HepG2 (cell line): ENCODE measurements at regions not wholly inside any gene's neighbourhood (a gene's known extent, or its start where the extent isn't known, plus 50 kb on each side); places are given as distances from the start of the nearest gene placed in this dataset.

ENCODE experiments used
- ATAC-seq: fragments of 200-7000 bp; cut with Tn5 transposase; 3 replicates; pipeline ENCODE4 v1.9.1; 2020; ENCODE audit warnings: mild to moderate bottlenecking, moderate library complexity
- BruUV-seq: library from RNA; stranded (reverse); fragments of 400-500 nt; replicated peaks from 2 replicates; lab custom pipeline; 2021; lab: Mats Ljungman, UMichigan
- CTCF ChIA-PET: fragments of 300-600 bp; formaldehyde crosslinking; extraction: SDS; loops from one replicate; lab custom pipeline; 2021; ENCODE audit warnings: low total read pairs, inconsistent platforms, low intra/inter-chr PET ratio; lab: Yijun Ruan, JAX
- POLR2A ChIA-PET: fragments of 350-600 bp; sonication (Branson Sonifier 250); formaldehyde crosslinking; loops from one replicate; lab custom pipeline; 2020; ENCODE audit warnings: antibody characterized with exemption, inconsistent platforms; lab: Yijun Ruan, JAX
- DNase-seq: peaks from one replicate; pipeline ENCODE4 v3.0.0-alpha.2; 2015; ENCODE audit warnings: low spot score
- FAIRE-seq: peaks from 3 replicates; lab custom pipeline; 2011; peaks lifted over from hg19 to GRCh38; lab: Jason Lieb, UNC
- H2AFZ ChIP-seq: one replicate; pipeline ENCODE4 v1.6.1; 2011; ENCODE audit warnings: low read length, inconsistent platforms
- H3K27ac ChIP-seq: fragments of 300-600 bp; 3 replicates; pipeline ENCODE4 v1.8.0; 2011; ENCODE audit warnings: mixed run types, mild to moderate bottlenecking, mixed read lengths, low read length, inconsistent platforms; ENCODE audit not compliant: insufficient read depth; ENCODE audit errors: extremely low read length
- H3K27me3 ChIP-seq, 2 experiments: fragments of 200-600 bp in 1 of 2; 2 replicates in 1 of 2; 3 replicates in 1 of 2; pipeline versions ENCODE4 v1.6.0 to v1.8.0; 2011; ENCODE audit warnings: low read length in 2 of 2, mild to moderate bottlenecking in 2 of 2, moderate library complexity in 2 of 2, inconsistent platforms in 1 of 2; ENCODE audit not compliant: insufficient read depth in 2 of 2, control insufficient read depth in 1 of 2
- H3K36me3 ChIP-seq, 2 experiments: fragments of 200-600 bp in 1 of 2; replicated peaks in 1 of 2; 2 replicates in 1 of 2; 3 replicates in 1 of 2; pipeline versions ENCODE4 v1.5.1 to v1.8.0; 2011; ENCODE audit warnings: low read length in 2 of 2, inconsistent platforms in 1 of 2; ENCODE audit not compliant: insufficient read depth in 2 of 2, control insufficient read depth in 1 of 2
- H3K4me1 ChIP-seq: 2 replicates; pipeline ENCODE4 v1.5.1; 2012; ENCODE audit warnings: low read length, inconsistent platforms; ENCODE audit not compliant: insufficient read depth
- H3K4me2 ChIP-seq: 2 replicates; pipeline ENCODE4 v1.6.0; 2011; ENCODE audit warnings: low read depth, low read length, inconsistent platforms
- H3K4me3 ChIP-seq, 3 experiments: fragments of 200-600 bp in 1 of 3; sonication (generic), shearing (Covaris generic) in 1 of 3; replicated peaks in 1 of 3; 2 replicates each; pipeline ENCODE4 v1.5.1; 2011 to 2016; ENCODE audit warnings: low read length in 3 of 3, inconsistent platforms in 2 of 3, low read depth in 2 of 3, mild to moderate bottlenecking in 2 of 3, control low read depth in 1 of 3, mixed read lengths in 1 of 3; ENCODE audit not compliant: insufficient read depth in 1 of 3
- H3K79me2 ChIP-seq: one replicate; pipeline ENCODE4 v1.6.1; 2011; ENCODE audit warnings: low read length, inconsistent platforms; ENCODE audit not compliant: insufficient read depth
- H3K9ac ChIP-seq: 2 replicates; pipeline ENCODE4 v1.6.0; 2011; ENCODE audit warnings: mild to moderate bottlenecking, low read depth, low read length, inconsistent platforms; ENCODE audit not compliant: insufficient read depth
- H3K9me3 ChIP-seq: 2 replicates; pipeline ENCODE4 v1.5.1; 2012; ENCODE audit warnings: mild to moderate bottlenecking, low read length
- H4K20me1 ChIP-seq: 2 replicates; pipeline ENCODE4 v1.6.0; 2011; ENCODE audit warnings: inconsistent platforms, mild to moderate bottlenecking, low read length, moderate library complexity; ENCODE audit not compliant: insufficient read depth
- MED8 ChIP-seq: sonication (generic); formaldehyde crosslinking; IDR thresholded peaks from 2 replicates; pipeline ENCODE4 v1.8.1; 2023; ENCODE audit warnings: mild to moderate bottlenecking, missing genetic modification reagents; ENCODE audit not compliant: insufficient replicate concordance
- SMYD3 ChIP-seq: sonication (generic); formaldehyde crosslinking; IDR thresholded peaks from 2 replicates; pipeline ENCODE4 v1.8.1; 2023; ENCODE audit warnings: mild to moderate bottlenecking, missing genetic modification reagents
- ZNF614 ChIP-seq: IDR thresholded peaks from 2 replicates; pipeline ENCODE4 v1.6.1; 2018; ENCODE audit warnings: missing biosample characterization, missing genetic modification reagents, inconsistent platforms, borderline replicate concordance
- ZXDC ChIP-seq: sonication (generic); formaldehyde crosslinking; IDR thresholded peaks from 2 replicates; pipeline ENCODE4 v1.5.0; 2020; ENCODE audit warnings: mild to moderate bottlenecking, missing genetic modification reagents
- WGBS: methylation state at CpG from one replicate; pipeline ENCODE4 v1.1.6; 2017; ENCODE audit warnings: low lambda C conversion rate; 5-methylcytosine and 5-hydroxymethylcytosine counted together
- in situ Hi-C: cut with HindIII; loops from 2 replicates; pipeline ENCODE4 v1.10.0; 2017; ENCODE audit warnings: low pct_unique_long_range_greater_than_20kb; ENCODE audit not compliant: extremely low pct_ligation_motif_present
- intact Hi-C: fragments of 100-400 bp; cut with micrococcal nuclease; formaldehyde crosslinking; loops from one replicate; pipeline ENCODE4 v1.10.0; 2022; ENCODE audit not compliant: unreplicated experiment

DNA sequence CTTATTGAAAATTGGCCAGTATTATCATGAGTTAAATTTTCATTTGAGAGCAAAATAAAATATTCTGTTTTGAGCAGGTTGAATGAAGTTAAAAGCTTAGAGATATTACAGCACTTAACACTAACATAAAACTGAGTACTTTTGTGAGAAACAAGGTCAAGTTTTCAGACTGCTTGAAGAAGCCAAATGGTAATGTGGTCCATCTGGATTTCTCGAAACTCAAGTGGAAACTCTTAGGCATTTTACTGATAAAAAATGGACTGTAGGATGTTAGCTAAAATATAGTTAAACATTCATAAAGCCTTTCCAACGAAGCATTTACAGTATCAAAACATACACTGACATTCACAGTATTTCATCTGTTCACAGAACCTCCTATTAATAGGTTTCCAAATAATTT, 528.1 kb upstream of the SEMA3D start:
- no peak for FAIRE-seq
- intact Hi-C loops (no loop called here), in situ Hi-C loops (no loop called here)
- H3K9me3 ChIP-seq, result no peaks in the 10 kb centered on the region
- no peak for ATAC-seq
- ChIA-PET CTCF (no interaction called here), POLR2A (no interaction called here)
- no peak for DNase-seq
- no TSS peak for BruUV-seq
- no peak overlapping the region for H3K9ac ChIP-seq
- TF ChIP-seq MED8 (CRISPR knock-in tag), result no peak
- H3K27me3 ChIP-seq, result no peaks in the 10 kb centered on the region
- no peaks in the 10 kb centered on the region for H3K4me1 ChIP-seq
- H3K27ac ChIP-seq, result no peak overlapping the region
- H2AFZ ChIP-seq, result no peak overlapping the region
- H3K4me2 ChIP-seq, result no peak overlapping the region
- H3K79me2 ChIP-seq, result no peaks in the 10 kb centered on the region
- no peaks in the 10 kb centered on the region for H4K20me1 ChIP-seq
- no peak overlapping the region for H3K4me3 ChIP-seq
- no peaks in the 10 kb centered on the region for H3K36me3 ChIP-seq
- WGBS, result 2% methylated on average over 2 of the region's 2 CpGs

DNA sequence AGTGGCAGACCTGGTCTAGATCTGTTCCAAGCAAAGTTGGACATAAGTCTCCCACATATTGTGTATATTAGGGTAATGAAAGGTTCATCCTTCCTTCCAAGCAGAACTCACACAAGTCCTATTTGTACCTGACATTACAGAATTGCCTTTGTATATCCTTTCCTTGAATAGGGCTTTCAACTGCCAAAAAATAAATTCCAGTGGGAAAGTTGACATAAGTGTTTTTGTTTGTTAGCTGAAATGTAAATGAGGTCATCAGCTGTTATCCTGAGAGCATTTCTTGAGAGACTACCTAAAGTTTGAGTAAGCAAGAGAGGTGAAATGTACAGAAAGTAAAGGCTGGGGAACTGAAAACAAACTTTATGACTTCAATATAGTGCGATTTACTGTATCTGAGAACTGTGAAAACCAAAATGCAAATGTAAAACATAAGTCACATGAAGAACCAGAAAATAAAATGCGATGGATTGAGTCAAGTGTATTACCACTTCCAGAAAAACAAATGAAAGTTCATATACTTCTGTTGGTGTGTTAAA, 527.3 kb upstream of the SEMA3D start:
- no peaks in the 10 kb centered on the region for H3K4me1 ChIP-seq
- no peak for TF ChIP-seq ZXDC (CRISPR knock-in tag)
- no peak for TF ChIP-seq ZNF614 (CRISPR knock-in tag)
- TF ChIP-seq SMYD3 (CRISPR knock-in tag), result no peak
- H3K9ac ChIP-seq, result no peak overlapping the region
- ChIA-PET POLR2A (no interaction called here), CTCF (no interaction called here)
- DNase-seq, result no peak
- no peak overlapping the region for H2AFZ ChIP-seq
- FAIRE-seq, result no peak
- H4K20me1 ChIP-seq, result no peaks in the 10 kb centered on the region
- no peak overlapping the region for H3K4me3 ChIP-seq
- intact Hi-C loops, result no loop called here
- H3K79me2 ChIP-seq, result no peaks in the 10 kb centered on the region
- no peak for ATAC-seq
- no peak overlapping the region for H3K4me2 ChIP-seq
- H3K9me3 ChIP-seq, result no peaks in the 10 kb centered on the region
- WGBS, result 3% methylated on average over 2 of the region's 2 CpGs
- in situ Hi-C loops, result no loop called here
- no peak overlapping the region for H3K27ac ChIP-seq
- BruUV-seq, result no TSS peak
- H3K27me3 ChIP-seq, result no peaks in the 10 kb centered on the region
- no peaks in the 10 kb centered on the region for H3K36me3 ChIP-seq
